ENCODE measurements at regions not wholly inside any gene's neighbourhood (a gene's known extent, or its start where the extent isn't known, plus 50 kb on each side); places are given as distances from the start of the nearest gene placed in this dataset.
"Not testable (repeated sequence)": the region's sequence is repeated elsewhere in the genome, so short reads cannot be mapped to it uniquely, and the experiment has no call there.

DNA sequence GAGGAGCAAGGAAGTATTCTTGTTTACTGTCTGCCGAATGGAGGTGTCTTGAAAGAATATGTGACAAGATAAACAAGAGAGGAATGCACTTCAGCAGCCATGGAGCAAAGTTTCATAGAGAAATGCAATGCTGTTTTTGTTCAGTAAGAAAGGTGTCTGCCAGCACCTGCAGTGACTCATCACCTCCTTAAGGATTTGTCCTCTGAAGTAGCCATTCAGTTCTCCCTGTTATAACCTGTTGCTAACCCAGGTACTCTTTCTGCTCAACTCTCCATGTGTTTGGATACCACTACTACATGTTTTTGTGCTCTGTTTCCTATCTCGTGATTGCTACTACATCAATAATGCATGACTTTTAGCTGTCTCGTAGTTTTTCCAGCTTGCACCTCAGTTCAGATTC lies 328.9 kb downstream of the CHL1 start:
- no peak for DNase-seq

DNA sequence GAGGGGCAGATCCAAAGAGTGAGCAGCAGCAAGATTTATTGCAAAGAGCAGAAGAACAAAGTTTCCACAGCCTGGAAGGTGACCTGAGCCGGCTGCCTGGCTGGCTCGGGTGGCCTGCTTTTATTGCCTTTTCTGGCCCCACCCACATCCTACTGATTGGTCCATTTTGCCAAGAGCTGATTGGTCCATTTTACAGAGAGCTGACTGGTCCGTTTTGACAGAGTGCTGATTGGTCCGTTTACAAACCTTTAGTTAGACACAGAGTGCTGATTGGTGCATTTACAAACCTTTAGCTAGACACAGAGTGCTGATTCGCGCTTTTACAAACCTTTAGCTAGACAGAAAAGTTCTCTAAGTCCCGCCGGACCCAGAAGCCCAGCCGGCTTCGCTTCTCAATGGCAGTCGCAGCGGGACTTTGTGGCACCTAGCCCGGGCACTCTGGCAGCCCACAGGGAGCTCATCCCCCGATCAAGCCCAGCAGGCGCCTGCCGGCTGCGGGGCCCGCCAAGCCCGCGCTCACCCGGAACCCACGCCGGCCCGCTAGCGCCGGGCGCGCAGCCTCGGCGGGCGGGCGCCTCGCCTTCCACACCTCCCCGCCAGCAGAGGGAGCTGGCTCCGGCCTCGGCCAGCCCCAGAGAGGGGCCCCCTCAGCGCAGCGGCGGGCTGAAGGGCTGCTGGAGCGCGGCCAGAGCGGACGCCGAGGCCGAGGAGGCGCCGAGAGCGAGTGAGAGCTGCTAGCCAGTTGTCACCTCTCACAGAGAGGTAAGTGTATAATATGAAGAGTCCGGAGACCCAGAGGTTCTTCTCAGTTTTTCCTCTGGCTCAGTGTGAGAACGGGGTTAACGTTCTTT lies 339.2 kb downstream of the CHL1 start:
- peak; percentile 8 for DNase-seq

DNA sequence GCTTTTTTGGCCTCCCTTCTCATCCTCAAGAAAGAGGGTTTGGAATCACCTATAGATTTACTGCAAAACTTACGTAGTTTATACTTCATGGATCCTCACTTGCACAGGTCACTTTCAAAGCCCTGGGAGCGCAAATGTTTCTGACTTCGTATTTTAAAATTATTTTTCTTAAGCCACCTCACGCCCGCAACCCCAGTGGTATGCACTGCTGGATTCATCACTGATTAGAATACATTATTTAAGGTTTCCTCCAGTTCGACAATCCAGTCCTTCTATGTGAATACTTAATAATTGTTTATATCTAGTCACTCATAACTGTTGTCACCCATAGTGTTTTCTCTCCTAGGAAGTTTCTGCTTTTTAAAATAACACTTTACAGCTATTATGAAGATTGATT lies 339.9 kb downstream of the CHL1 start:
- no peak for DNase-seq

DNA sequence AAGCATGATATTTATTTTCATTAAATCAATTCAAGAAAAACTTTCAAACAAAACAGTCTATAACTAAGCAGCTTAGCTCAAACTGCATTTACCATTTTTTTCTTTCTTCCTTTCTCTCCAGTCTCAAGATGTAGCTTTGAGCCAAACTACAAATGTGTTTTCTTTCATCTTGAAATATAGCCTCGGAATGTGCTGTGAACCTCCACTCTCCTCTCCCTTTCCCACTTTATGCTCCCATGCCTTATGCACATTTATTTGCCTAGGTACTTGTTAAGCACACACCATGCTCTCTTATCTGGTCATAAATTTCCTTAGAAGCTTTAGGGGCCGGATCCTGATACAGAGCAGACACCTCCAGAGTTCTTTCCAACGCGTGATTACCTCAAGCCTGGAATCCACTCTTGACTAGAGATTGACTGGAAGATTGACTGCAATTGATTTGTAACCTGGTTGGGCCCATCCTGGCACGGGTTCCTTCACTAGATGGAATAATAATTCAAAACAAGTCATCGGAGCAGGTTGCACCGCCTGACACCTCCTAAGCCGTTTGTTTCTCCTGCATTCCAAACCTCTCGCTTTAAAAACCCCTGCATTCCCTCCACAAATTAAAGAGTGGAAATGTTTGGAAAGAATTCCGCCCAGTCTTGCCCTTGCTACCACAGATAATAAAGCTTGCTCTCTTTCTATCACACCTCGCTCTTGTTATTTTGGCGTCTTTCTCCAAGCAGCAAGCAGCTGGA lies 344.7 kb downstream of the CHL1 start:
- no peak for DNase-seq

DNA sequence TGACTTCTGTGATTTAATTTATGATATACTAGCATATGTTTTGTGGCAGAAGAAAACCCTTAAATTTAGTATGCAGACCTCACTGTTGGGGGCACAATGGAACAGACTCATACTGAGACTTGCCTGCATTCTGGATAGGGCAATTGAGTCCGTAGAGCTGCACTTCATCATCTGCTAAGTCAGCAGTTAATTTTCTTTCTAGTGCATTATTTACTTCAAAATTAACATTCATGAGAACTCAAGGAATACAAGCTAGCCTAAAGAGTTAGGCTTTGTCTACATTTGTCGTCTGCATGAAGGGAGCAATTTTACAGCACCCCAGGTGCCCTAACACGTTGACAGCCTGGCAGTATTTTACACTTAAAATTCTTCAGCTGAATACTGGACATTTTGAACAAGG lies 345.5 kb downstream of the CHL1 start:
- no peak for DNase-seq

DNA sequence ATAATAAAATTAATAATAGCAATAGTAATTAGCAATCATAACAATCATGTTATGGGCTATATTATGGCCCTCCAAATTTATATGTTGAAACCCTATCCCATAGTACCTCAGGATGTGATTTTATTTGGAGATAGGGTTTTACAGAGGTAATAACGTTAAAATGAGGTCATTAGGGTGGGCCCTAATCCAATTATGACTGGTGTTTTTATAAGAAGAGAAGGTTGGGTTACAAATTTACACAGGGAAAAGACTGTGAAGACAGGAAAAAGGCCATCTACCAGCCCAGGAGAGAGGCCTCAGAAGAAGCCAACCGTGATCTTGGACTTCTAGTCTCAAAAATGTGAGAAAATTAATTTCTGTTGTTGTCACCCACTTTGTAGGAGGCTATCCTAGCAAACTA lies 353.1 kb downstream of the CHL1 start:
- no peak for DNase-seq

DNA sequence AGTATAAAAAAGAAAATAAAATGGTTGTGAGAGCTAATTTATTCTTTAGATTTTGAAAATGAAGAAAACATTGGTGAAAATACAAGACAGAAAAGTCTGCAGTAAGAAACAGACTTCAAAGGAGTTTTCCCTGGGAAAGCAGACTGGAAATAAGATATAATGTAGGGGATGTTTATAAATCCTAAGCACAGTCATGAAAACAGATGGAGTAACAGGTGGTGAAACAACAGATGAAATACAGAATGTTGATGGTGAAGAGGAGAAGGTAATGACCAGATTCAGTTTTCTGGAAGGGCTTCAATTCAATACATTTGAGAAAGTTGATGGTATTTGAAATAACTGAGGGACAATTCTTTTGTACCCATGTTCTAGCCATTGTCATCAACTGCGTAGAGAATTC lies 353.9 kb downstream of the CHL1 start:
- no peak for DNase-seq

DNA sequence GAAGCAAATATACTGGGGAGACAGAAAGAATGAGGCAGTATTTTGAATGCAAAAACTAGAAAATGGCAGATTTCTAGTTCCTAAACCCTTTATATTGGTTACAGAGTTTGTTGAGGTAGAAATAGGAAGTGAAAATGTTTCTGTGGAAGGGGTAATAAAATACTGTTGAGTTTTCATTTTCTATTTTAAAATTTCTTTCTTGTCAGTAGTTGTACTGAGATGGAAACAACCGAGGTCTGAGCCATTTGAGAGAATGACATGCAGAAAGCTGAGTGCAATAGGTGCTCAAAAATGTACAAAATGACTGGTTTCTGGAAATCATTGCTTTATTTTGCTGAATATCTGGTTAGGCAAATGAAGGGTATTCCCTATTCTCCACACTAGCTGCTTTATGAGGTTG lies 361.4 kb downstream of the CHL1 start:
- no peak for DNase-seq

DNA sequence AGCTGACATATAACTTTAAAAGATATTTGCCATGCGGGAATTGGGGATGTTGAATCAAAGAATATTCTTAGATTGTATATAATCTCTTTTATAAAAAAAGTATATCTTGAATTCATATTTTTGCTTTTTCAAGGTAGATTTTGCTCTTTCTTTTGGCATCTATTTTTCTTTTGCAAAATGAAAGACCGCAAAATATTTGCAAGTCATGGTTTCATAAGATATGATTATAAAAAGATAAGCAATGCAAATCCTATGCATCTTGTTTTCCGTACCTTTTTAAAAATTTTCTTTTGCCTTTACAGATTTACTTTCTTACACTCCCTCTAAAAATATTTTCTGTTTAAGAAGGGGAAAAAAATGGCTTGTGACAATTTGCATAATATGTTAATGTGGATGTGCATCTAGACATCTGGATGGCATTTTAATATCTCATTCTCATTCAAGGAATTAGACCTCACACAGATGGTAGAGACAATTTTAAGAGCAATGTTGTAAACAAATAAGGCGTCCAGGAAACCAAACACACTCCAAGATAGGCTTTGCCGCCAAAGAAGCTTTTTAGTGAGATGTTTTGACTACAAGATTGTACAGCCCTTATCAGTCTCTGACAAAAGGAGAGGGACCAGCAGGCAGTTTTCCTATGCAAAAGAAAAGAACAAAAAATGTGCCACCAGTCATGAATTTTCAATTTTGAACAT lies 371.1 kb downstream of the CHL1 start:
- DNase-seq = no peak

DNA sequence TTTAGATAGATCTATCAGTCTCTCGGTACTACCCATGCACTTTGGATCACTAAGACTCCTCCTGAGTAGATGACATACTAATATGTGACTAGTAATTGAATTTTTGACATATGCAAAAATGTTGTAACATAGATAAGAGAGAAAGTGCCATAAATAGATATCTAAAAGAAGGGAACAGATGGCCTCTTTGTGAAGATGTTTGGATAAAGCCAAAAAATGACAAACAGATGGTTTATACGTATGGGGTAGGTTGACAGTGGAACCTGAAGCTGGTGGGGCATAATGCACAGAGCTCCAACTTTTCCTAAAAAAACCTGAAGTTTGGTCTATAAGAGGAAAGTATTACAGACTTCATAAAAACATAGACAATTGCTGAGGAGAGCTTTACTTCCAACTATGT lies 383.0 kb downstream of the CHL1 start:
- not testable (repeated sequence) for DNase-seq

DNA sequence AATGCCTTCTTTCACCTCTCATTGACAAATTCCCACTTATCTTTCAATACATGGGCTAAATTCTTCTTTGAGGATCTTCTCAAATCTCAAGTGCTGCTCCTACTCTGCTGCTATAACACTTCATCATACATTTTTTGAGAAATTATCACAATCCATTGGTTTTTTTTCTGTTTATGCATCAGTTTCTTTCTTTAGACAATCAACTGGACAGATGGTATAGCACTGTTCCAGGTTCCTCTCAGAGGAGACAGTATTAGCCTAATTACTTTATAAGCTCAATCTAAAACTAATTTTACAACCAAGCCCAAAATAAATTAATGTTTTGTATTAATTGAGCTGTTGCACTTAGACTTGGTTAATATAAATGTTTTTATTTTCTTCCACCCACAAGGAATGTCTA lies 392.5 kb downstream of the CHL1 start:
- DNase-seq = not testable (repeated sequence)

DNA sequence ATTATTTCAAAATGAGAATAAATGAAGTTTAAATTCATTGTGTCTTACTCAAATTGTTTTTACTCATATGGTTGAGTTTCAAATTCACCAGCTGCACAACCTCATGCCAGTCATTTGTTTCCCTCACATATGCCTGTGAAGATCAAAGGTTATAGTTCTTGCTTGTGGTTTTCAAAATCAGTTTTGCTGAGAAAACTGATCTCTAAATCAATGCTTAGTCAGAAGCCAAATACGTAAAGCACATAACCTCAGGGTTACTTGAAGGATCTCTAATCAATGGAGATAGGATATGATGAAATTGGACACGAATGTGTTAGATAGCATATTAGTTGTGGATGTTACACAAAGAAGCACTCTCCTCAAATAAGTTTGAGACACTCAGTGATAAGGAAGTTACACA lies 400.7 kb downstream of the CHL1 start:
- not testable (repeated sequence) for DNase-seq

DNA sequence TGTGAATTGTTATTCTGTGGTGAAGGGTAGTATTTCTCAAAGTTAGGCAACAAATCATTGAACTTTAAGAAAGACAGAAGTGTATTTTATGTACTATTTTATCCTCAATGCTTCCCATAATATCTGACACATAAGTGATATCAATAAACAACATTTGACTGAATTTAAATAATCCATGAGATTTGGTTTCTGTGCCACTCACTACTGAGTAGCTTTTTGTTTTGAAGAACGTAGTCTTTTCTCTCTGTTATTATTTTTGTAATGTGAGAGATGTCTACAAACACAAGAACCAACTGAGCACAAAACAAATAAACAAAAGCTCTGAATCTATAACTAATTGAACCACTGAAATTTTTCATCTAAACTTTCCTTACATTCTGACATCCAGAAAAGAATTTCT lies 401.2 kb downstream of the CHL1 start:
- DNase-seq = not testable (repeated sequence)

DNA sequence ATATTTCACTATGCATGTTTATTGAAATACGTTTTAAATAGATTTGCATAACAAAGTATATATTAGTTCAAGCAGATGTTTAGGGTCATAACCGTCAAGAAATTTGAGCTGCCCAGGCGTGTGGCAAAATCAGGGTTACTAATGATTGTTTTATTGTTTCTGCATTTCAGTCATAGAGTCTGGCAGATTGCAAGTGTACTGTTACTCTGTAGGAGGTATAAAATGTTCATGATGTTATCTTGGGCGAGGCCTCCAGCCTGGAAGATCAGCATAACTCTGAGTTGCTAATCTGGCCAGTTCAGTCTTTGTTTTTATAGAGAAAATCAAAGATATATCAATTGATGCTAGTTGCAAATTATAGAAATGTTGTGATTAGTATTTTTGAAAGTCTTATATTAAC lies 410.9 kb downstream of the CHL1 start:
- not testable (repeated sequence) for DNase-seq

DNA sequence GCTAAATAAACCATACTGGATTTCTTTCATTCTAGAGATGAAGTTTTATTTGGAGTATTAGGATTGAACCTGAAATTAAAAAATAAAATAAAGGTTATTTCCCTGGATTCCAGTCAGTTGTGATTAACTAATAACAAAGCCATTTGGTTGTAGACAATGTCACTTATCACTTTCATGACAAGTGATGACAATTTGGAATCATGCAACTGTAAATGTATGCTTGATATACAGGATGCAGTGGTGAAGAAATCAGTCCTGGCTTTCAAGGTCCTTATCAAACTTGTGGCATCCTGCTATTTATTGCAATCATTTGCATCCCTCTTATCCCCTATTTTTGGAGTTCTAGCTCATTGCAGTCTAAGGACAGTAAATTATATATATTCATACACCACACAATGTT lies 425.2 kb downstream of the CHL1 start:
- no peak for DNase-seq

DNA sequence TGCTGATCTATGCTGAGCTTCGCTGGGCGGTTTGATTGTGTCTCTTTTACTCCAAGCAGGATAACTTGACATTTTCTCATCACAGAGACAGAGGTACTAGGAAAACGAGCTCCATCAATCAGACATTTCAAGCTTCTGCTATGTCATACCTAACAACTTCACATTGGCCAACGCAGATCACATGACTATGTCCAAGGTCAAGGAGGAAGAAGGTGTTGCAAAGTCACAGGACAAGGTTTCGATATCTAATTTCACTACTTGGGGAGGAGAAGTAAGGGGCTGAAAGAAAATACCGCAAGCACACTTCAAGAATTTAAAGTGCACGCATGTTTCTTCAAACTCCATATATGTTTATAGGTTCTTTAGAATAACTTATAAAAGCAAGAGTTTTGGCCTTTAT lies 425.8 kb downstream of the CHL1 start:
- no peak for DNase-seq

DNA sequence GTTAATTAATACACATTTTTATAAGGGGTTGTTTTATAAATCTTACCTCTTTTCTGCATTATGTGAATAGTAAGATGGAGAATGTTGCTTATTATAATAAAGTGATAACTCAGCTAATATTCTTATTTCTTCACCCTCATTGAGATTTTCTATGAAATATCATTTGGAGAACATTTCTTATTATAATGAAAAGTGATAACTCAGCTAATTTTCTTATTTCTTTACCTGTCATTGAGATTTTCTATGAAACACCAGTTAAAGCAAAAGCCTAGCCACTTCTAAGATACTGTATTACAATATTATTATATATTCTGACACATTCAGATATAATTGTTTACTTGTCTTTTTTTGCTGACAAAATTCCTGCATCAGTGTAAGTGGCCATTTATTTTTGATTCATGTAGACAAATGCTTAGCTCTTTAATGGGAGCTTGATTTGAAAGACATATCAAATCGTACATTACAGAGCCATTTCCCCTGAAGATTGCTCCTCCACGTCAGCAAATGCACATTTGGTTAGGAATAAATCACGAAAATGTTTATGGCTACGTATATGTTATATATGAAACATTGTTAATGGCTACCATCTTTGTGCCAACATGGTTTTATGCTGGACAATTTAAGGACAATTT lies 427.5 kb downstream of the CHL1 start:
- DNase-seq = no peak

DNA sequence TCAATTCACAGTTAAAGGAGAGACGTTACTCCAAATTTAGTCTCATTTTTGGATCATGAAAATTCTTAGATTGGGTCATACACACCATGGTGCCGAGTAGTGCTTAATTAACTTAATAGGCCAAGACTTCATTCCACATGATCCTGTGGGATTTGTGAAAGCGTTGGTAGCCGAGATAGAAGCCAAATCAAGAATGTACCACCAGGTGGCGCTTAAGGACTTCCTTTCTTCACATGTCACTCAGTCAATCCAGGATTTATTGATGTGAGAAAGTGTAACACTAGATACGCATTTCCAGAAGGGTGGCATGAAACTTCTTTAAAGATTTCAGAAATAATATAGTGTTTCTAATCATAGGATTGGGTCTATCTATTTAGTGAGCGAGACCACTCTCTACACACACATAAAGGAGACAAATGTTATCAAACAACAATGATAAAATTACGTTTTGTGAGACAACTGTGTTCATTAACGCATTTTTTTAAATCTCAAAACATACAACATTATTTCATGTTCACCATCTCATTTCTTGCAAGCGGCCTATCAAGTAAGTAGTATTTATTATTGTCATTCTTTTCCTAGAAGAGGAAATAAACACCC lies 436.1 kb downstream of the CHL1 start:
- DNase-seq = peak; percentile 7

DNA sequence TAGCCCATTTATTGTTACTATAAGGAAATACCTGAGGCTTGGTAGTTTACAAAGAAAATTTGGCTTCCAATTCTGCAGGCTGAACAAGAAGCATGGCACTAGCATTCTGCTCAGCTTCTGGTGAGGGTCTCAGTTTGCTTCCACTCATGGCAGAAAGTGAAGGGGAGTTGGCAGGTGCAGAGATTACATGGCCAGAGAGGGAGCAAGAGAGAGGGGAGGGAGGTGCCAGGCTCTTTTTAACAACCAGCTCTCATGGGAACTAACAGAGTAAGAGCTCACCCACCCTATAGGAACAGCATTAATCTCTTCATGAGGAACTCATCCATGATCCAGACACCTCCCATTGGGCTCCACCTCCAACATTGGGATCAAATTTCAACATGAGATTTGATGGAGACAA lies 437.9 kb downstream of the CHL1 start:
- DNase-seq = no peak

DNA sequence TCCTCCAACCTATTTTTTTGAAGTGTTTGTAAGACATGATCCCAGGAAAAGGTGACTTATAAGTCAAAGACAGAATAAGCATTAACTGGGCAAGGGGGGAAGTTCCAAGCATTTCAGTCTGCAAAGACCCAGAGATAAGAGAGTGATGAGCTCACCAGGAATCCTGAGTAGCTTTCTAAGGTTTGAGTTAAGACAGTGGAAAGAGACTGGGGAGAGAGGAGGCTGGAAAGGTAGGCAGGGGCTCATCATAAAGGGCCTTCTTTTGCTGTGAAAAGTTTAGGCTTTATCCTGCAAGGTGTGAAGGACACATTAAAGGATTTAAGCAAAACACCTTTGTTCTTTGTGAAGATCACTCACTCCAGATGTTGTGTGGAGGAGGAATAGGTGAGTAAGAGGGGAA lies 438.8 kb downstream of the CHL1 start:
- no peak for DNase-seq

DNA sequence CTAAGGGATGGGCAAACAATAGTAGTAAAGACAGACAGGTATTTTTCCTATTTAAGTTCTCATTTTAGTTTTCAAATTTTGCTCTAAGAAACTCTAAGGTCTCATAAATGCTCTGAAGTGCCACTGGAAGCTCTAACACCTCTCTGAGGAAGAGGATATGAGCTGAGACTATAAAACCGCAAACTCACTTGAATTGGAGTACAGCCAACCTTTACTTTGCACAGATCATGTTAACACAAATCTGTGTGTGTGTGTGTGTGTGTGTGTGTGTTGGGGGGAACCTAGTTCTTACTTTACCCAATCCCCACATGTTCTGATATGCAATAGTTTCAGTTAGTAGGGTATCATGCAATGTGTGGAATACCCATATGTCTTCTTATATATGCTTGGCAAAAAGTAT lies 446.8 kb downstream of the CHL1 start:
- no peak for DNase-seq

DNA sequence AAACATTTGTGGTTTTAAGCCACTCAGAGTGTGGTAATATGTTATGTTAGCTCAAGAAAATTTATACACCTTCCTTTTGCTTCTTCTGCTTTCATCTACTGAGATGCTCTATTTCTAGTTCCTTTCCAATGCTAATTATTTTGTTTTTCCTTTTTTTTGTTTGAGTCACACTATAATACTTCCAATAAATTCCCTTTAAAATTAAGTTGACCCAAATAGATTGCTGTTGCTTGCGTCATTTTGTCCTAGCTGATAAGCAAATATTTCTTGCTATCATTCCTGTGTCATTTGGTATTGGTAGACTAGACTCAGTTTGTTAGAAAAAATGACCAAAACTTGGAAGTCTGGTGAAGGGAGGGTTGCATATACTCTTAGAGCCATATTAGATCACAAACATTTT lies 437.0 kb upstream of the CNTN6 start:
- no peak for DNase-seq

DNA sequence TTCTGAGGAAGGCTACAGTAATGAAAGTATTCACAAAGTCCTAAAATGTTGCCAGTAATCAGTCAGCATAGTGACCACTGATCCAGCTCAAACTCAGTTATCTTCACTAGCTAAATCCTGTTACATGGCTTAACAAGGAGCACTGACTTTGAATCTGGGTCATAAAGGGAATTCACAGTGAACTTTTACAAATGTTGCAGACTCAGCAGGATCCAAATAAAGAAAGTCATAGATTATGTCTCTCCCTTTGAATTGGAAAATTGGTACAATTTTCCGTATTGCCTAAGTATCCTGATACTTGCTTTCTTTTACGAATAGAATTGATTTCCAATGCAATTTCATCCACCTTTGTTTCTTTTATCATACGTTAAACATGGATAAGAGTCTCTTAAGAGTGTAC lies 431.5 kb upstream of the CNTN6 start:
- DNase-seq = no peak

Data from NCI-H1092 (cell line).